ENCODE measurements at regions not wholly inside any gene's neighbourhood (a gene's known extent, or its start where the extent isn't known, plus 50 kb on each side); places are given as distances from the start of the nearest gene placed in this dataset.

- TF ChIP-seq MAX (IDR thresholded peaks at IDR 0.05) (no peak), EGR1 (IDR thresholded peaks at IDR 0.05) (no peak), TAF1 (IDR thresholded peaks at IDR 0.05; ENCODE audit: low read depth) (no peak), REST (IDR thresholded peaks at IDR 0.05; ENCODE audit: low read depth) (no peak)
Measured at GRCh38 chr9:88766778-88767503, 224.3 kb upstream of the S1PR3 start.
